Mammary epithelial cell (primary cell): ENCODE measurements at regions not wholly inside any gene's neighbourhood (a gene's known extent, or its start where the extent isn't known, plus 50 kb on each side); places are given as distances from the start of the nearest gene placed in this dataset.

Experiments used
- EZH2 ChIP-seq: IDR thresholded peaks from 2 replicates; pipeline ENCODE4 v1.6.1; 2012; ENCODE audit warnings: low read length, inconsistent platforms, borderline replicate concordance
- TF ChIP-seq, protein P1 (sequence below), 2 donors: IDR thresholded peaks in 1 of 2; conservative IDR thresholded peaks in 1 of 2; 2 replicates each; pipeline ENCODE4 v1.5.1; 2011 to 2012; ENCODE audit warnings: inconsistent platforms in 2 of 2, low read length in 2 of 2, mild to moderate bottlenecking in 2 of 2, control low read depth in 1 of 2, low read depth in 1 of 2; ENCODE audit not compliant: insufficient read depth in 1 of 2; ENCODE audit errors: extremely low read depth in 1 of 2

DNA sequence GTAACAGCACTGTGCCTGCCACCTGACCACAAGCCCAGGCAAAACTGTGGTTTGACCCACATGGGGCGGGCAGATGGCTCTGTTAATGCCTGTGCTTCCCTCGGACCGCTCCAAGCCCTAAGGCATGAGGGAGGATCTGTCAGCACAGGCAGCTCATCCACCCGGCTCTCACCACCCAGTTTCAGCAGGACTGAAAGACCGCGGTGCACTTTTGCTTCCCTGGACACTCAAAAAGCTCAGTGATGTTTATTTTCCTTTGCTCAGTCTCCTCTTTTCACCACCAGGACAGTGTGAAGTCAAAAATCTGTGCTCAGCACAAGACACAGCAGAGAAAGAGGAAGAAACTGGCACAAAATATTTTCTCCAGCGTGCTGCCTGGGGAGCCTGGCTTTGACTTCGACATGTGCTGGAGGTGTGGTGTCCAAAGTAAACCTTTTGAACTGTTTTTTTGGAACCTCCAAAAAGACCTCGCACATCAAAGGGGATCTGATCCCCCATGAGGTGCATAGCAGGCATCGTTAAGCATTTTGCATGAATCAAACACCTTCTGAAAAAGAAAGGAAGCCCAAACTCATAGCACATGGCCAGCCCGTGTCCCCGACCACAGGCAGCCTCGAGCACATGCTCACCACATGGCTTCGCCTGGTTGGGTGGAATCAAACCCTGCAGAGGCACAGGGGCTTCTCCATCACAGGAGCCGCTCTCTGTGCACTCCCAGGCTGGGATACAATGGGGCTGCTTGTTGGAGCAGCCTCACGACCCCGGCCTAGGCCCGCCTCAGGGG lies 441.7 kb upstream of the JARID2 start:
- TF ChIP-seq, protein P1, sequence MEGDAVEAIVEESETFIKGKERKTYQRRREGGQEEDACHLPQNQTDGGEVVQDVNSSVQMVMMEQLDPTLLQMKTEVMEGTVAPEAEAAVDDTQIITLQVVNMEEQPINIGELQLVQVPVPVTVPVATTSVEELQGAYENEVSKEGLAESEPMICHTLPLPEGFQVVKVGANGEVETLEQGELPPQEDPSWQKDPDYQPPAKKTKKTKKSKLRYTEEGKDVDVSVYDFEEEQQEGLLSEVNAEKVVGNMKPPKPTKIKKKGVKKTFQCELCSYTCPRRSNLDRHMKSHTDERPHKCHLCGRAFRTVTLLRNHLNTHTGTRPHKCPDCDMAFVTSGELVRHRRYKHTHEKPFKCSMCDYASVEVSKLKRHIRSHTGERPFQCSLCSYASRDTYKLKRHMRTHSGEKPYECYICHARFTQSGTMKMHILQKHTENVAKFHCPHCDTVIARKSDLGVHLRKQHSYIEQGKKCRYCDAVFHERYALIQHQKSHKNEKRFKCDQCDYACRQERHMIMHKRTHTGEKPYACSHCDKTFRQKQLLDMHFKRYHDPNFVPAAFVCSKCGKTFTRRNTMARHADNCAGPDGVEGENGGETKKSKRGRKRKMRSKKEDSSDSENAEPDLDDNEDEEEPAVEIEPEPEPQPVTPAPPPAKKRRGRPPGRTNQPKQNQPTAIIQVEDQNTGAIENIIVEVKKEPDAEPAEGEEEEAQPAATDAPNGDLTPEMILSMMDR (conservative IDR thresholded peaks at IDR 0.05 in 1 of 2, IDR thresholded peaks at IDR 0.05 in 1 of 2; ENCODE audit: extremely low read depth in 1 of 2, insufficient read depth in 1 of 2, low read depth in 1 of 2, low read length in 2 of 2): no peak
- no peak for TF ChIP-seq EZH2
